Mammary epithelial cell (primary cell): ENCODE measurements at regions not wholly inside any gene's neighbourhood (a gene's known extent, or its start where the extent isn't known, plus 50 kb on each side); places are given as distances from the start of the nearest gene placed in this dataset.

Experiments used
- CTCF ChIP-seq, 2 donors: IDR thresholded peaks in 1 of 2; conservative IDR thresholded peaks in 1 of 2; 2 replicates each; pipeline ENCODE4 v1.5.1; 2011 to 2012; ENCODE audit warnings: inconsistent platforms in 2 of 2, low read length in 2 of 2, mild to moderate bottlenecking in 2 of 2, control low read depth in 1 of 2, low read depth in 1 of 2; ENCODE audit not compliant: insufficient read depth in 1 of 2; ENCODE audit errors: extremely low read depth in 1 of 2
- EZH2 ChIP-seq: IDR thresholded peaks from 2 replicates; pipeline ENCODE4 v1.6.1; 2012; ENCODE audit warnings: low read length, inconsistent platforms, borderline replicate concordance

GRCh38 chr18:73742957-73743356, 404.7 kb downstream of the FBXO15 start:
- TF ChIP-seq CTCF (conservative IDR thresholded peaks at IDR 0.05 in 1 of 2, IDR thresholded peaks at IDR 0.05 in 1 of 2; ENCODE audit: extremely low read depth in 1 of 2, insufficient read depth in 1 of 2, low read depth in 1 of 2, low read length in 2 of 2) (no peak), EZH2 (no peak)
